H1 (cell line): ENCODE measurements at regions not wholly inside any gene's neighbourhood (a gene's known extent, or its start where the extent isn't known, plus 50 kb on each side); places are given as distances from the start of the nearest gene placed in this dataset.
"Not testable (repeated sequence)": the region's sequence is repeated elsewhere in the genome, so short reads cannot be mapped to it uniquely, and the experiment has no call there.

ENCODE experiments used
- CTCF ChIA-PET: fragments of 300-600 bp; sonication (Branson Sonifier 250); formaldehyde crosslinking; loops from one replicate; lab custom pipeline; 2021; ENCODE audit not compliant: partially characterized antibody; lab: Charles Lee
- POLR2A ChIA-PET: fragments of 300-600 bp; sonication (Branson Sonifier 250); formaldehyde crosslinking; loops from one replicate; lab custom pipeline; 2021; ENCODE audit warnings: inconsistent platforms; ENCODE audit not compliant: partially characterized antibody; lab: Charles Lee
- DNase-seq, 2 experiments: peaks; one replicate each; pipeline versions ENCODE4 v3.0.0 to v3.0.0-alpha.2; 2010 to 2022; ENCODE audit warnings: low spot score in 2 of 2, low read depth in 1 of 2, mixed read lengths in 1 of 2
- FAIRE-seq: peaks from 2 replicates; lab custom pipeline; 2011; peaks lifted over from hg19 to GRCh38; lab: Jason Lieb, UNC
- H2AFZ ChIP-seq: 2 replicates; pipeline ENCODE4 v1.8.1; 2012; ENCODE audit warnings: low read length, inconsistent platforms
- H2AK5ac ChIP-seq: 2 replicates; pipeline ENCODE4 v1.6.1; 2013; ENCODE audit warnings: low read depth, low read length
- H2BK120ac ChIP-seq: replicated peaks from 2 replicates; pipeline ENCODE3; 2013; ENCODE audit warnings: low read depth, low read length, inconsistent platforms
- H2BK12ac ChIP-seq: 2 replicates; pipeline ENCODE4 v1.6.1; 2013; ENCODE audit warnings: low read depth, low read length
- H2BK15ac ChIP-seq: 2 replicates; pipeline ENCODE4 v1.6.1; 2013; ENCODE audit warnings: low read length
- H2BK20ac ChIP-seq: 2 replicates; pipeline ENCODE4 v1.6.1; 2013; ENCODE audit warnings: low read length
- H2BK5ac ChIP-seq: 2 replicates; pipeline ENCODE4 v1.6.1; 2013; ENCODE audit warnings: low read depth, low read length
- H3K14ac ChIP-seq: 2 replicates; pipeline ENCODE4 v1.6.1; 2013; ENCODE audit warnings: inconsistent platforms; ENCODE audit not compliant: insufficient read length
- H3K18ac ChIP-seq: 2 replicates; pipeline ENCODE4 v1.6.1; 2013; ENCODE audit warnings: low read length; ENCODE audit errors: extremely low read depth
- H3K23ac ChIP-seq: 2 replicates; pipeline ENCODE4 v1.6.1; 2013; ENCODE audit warnings: inconsistent platforms; ENCODE audit not compliant: insufficient read length
- H3K23me2 ChIP-seq: 2 replicates; pipeline ENCODE4 v1.6.1; 2013; ENCODE audit warnings: low read depth, low read length
- H3K27ac ChIP-seq: 2 replicates; pipeline ENCODE4 v1.6.1; 2011; ENCODE audit warnings: low read depth, low read length, inconsistent platforms
- H3K27me3 ChIP-seq, 4 experiments: replicated peaks in 1 of 4; 1 replicate in 1 of 4; 2 replicates in 3 of 4; pipeline versions ENCODE4 v1.6.1 to v1.8.1; 2011 to 2013; ENCODE audit warnings: low read length in 3 of 4, mild to moderate bottlenecking in 3 of 4, inconsistent platforms in 2 of 4, mixed read lengths in 2 of 4, moderate library complexity in 1 of 4; ENCODE audit not compliant: control insufficient read depth in 3 of 4, insufficient read depth in 3 of 4; ENCODE audit errors: extremely low read depth in 1 of 4
- H3K36me3 ChIP-seq, 4 experiments: 2 replicates each; pipeline versions ENCODE4 v1.6.1 to v1.8.1; 2011 to 2013; ENCODE audit warnings: mild to moderate bottlenecking in 4 of 4, low read length in 3 of 4, moderate library complexity in 2 of 4, control low read depth in 1 of 4, inconsistent platforms in 1 of 4; ENCODE audit not compliant: insufficient read depth in 4 of 4, control insufficient read depth in 2 of 4
- H3K4ac ChIP-seq: replicated peaks from 2 replicates; pipeline ENCODE3; 2013; ENCODE audit warnings: low read length, low read depth, mixed read lengths, inconsistent platforms; ENCODE audit not compliant: insufficient read length
- H3K4me1 ChIP-seq, 4 experiments: replicated peaks in 1 of 4; 1 replicate in 1 of 4; 2 replicates in 3 of 4; pipeline versions ENCODE4 v1.6.1 to v1.8.1; 2011 to 2013; ENCODE audit warnings: low read length in 3 of 4, inconsistent platforms in 2 of 4, mixed read lengths in 1 of 4; ENCODE audit not compliant: insufficient read depth in 4 of 4, control insufficient read depth in 3 of 4
- H3K4me2 ChIP-seq, 2 experiments: 2 replicates each; pipeline versions ENCODE4 v1.6.1 to v1.8.1; 2011 to 2013; ENCODE audit warnings: low read depth in 2 of 2, low read length in 2 of 2, control low read depth in 1 of 2, inconsistent platforms in 1 of 2, mild to moderate bottlenecking in 1 of 2; ENCODE audit not compliant: insufficient read depth in 1 of 2
- H3K4me3 ChIP-seq, 4 experiments: fragments of 200-600, 300-600 bp in 1 of 4; sonication (generic), shearing (Covaris generic), sonication (Bioruptor Twin) in 1 of 4; 2 replicates each; pipeline versions ENCODE4 v1.5.1 to v1.8.1; 2011 to 2016; ENCODE audit warnings: low read length in 4 of 4, low read depth in 3 of 4, control low read depth in 2 of 4, inconsistent platforms in 2 of 4, mild to moderate bottlenecking in 2 of 4, mixed read lengths in 1 of 4, moderate library complexity in 1 of 4; ENCODE audit not compliant: insufficient read depth in 2 of 4; ENCODE audit errors: extremely low read depth in 1 of 4
- H3K56ac ChIP-seq: replicated peaks from 2 replicates; pipeline ENCODE3; 2013; ENCODE audit warnings: low read depth, mild to moderate bottlenecking, mixed read lengths, low read length, inconsistent platforms; ENCODE audit not compliant: insufficient read length
- H3K79me1 ChIP-seq: 2 replicates; pipeline ENCODE4 v1.6.1; 2013; ENCODE audit warnings: low read depth, low read length, control low read depth
- H3K79me2 ChIP-seq, 2 experiments: 2 replicates each; pipeline versions ENCODE4 v1.6.1 to v1.8.1; 2012 to 2013; ENCODE audit warnings: low read length in 2 of 2, mild to moderate bottlenecking in 2 of 2, inconsistent platforms in 1 of 2; ENCODE audit not compliant: insufficient read depth in 2 of 2, control insufficient read depth in 1 of 2
- H3K9ac ChIP-seq, 4 experiments: replicated peaks in 1 of 4; 1 replicate in 1 of 4; 2 replicates in 3 of 4; pipeline versions ENCODE4 v1.6.1 to v1.8.1; 2011 to 2013; ENCODE audit warnings: low read depth in 3 of 4, low read length in 3 of 4, control low read depth in 2 of 4, mild to moderate bottlenecking in 2 of 4, moderate library complexity in 2 of 4, inconsistent platforms in 1 of 4; ENCODE audit errors: extremely low read depth in 1 of 4
- H3K9me3 ChIP-seq, 2 experiments: 2 replicates each; pipeline versions ENCODE4 v1.6.1 to v1.8.1; 2012 to 2013; ENCODE audit warnings: mild to moderate bottlenecking in 2 of 2, moderate library complexity in 2 of 2, control low read depth in 1 of 2, inconsistent platforms in 1 of 2, low read depth in 1 of 2, low read length in 1 of 2, mixed read lengths in 1 of 2; ENCODE audit not compliant: insufficient read depth in 2 of 2
- H4K20me1 ChIP-seq, 2 experiments: replicated peaks in 1 of 2; 2 replicates each; pipeline versions ENCODE3 to v1.8.1; 2011 to 2013; ENCODE audit warnings: inconsistent platforms in 2 of 2, low read length in 2 of 2, mild to moderate bottlenecking in 1 of 2; ENCODE audit not compliant: insufficient read depth in 2 of 2, control insufficient read depth in 1 of 2
- H4K5ac ChIP-seq: 2 replicates; pipeline ENCODE4 v1.6.1; 2013; ENCODE audit warnings: low read length, low read depth, mixed read lengths, inconsistent platforms; ENCODE audit not compliant: insufficient read length
- H4K8ac ChIP-seq: 2 replicates; pipeline ENCODE4 v1.8.0; 2013; ENCODE audit warnings: mild to moderate bottlenecking, moderate library complexity, low read length, inconsistent platforms; ENCODE audit not compliant: insufficient read depth; ENCODE audit errors: extremely low read depth
- H4K91ac ChIP-seq: replicated peaks from 2 replicates; pipeline ENCODE3; 2013; ENCODE audit warnings: low read length, mixed read lengths, inconsistent platforms; ENCODE audit not compliant: insufficient read length
- WGBS, 2 experiments: shearing (Covaris generic) in 1 of 2; methylation state at CpG; one replicate each; pipeline versions ENCODE4 v1.1.6 to v1.1.7; 2013 to 2015; ENCODE audit warnings: low lambda C conversion rate in 2 of 2, mixed read lengths in 2 of 2, inconsistent platforms in 1 of 2, low coverage in 1 of 2, missing lambda C conversion rate in 1 of 2; ENCODE audit not compliant: insufficient replicate concordance in 2 of 2, insufficient coverage in 1 of 2, insufficient read length in 1 of 2; ENCODE audit errors: extremely low coverage in 1 of 2, missing lambda C conversion rate in 1 of 2; 5-methylcytosine and 5-hydroxymethylcytosine counted together

- H2BK120ac ChIP-seq, H3K14ac ChIP-seq, H2BK5ac ChIP-seq, H3K4me1 ChIP-seq, H4K8ac ChIP-seq, H3K79me2 ChIP-seq, POLR2A ChIA-PET, H4K91ac ChIP-seq, H3K56ac ChIP-seq, H3K4ac ChIP-seq, H3K27me3 ChIP-seq, H2BK20ac ChIP-seq, H2BK12ac ChIP-seq, FAIRE-seq, H3K4me3 ChIP-seq, H3K79me1 ChIP-seq, H3K36me3 ChIP-seq, H3K23ac ChIP-seq, H4K20me1 ChIP-seq, H2AK5ac ChIP-seq, H4K5ac ChIP-seq, H3K9me3 ChIP-seq, H3K23me2 ChIP-seq, H3K18ac ChIP-seq, H3K9ac ChIP-seq, H2BK15ac ChIP-seq, H3K4me2 ChIP-seq, H3K27ac ChIP-seq, CTCF ChIA-PET, H2AFZ ChIP-seq: not testable (repeated sequence)
- WGBS, 2 experiments, result 0% methylated on average over 16 of the region's 42 CpGs; no CpG with 5 or more reads in 1 of the 2 experiments
- peak in 1 of 2 experiments; percentile 67 for DNase-seq
Observed at GRCh38 chr5:71289946-71290345, 165.5 kb upstream of the BDP1 start.

- H3K56ac ChIP-seq, H2AK5ac ChIP-seq, H4K20me1 ChIP-seq, DNase-seq, H2BK120ac ChIP-seq, H3K14ac ChIP-seq, H2BK20ac ChIP-seq, H2BK5ac ChIP-seq, H3K79me1 ChIP-seq, H3K23me2 ChIP-seq, H2BK12ac ChIP-seq, H4K8ac ChIP-seq, H3K18ac ChIP-seq, H3K23ac ChIP-seq, H3K9me3 ChIP-seq, POLR2A ChIA-PET, FAIRE-seq, H3K27ac ChIP-seq, H3K27me3 ChIP-seq, H3K4ac ChIP-seq, H4K5ac ChIP-seq, H3K9ac ChIP-seq, H3K4me1 ChIP-seq, H2AFZ ChIP-seq, H3K4me3 ChIP-seq, H2BK15ac ChIP-seq, H3K79me2 ChIP-seq, H3K36me3 ChIP-seq, H4K91ac ChIP-seq, H3K4me2 ChIP-seq, CTCF ChIA-PET: not testable (repeated sequence)
- 90% methylated on average over 2 of the region's 2 CpGs; no CpG with 5 or more reads in 1 of the 2 experiments for WGBS, 2 experiments
Observed at GRCh38 chr5:71290979-71291378, 164.5 kb upstream of the BDP1 start.
